Smooth muscle cell (in vitro differentiated cells): ENCODE measurements at regions not wholly inside any gene's neighbourhood (a gene's known extent, or its start where the extent isn't known, plus 50 kb on each side); places are given as distances from the start of the nearest gene placed in this dataset.

Experiments
- DNase-seq: peaks from one replicate; lab custom pipeline; 2025; ENCODE audit not compliant: unreplicated experiment; lab: John Stamatoyannopoulos, UW
- H2AFZ ChIP-seq: fragments of 200-600 bp; sonication (generic); 2 replicates; pipeline ENCODE4 v1.6.0; 2016; ENCODE audit warnings: antibody characterized with exemption, low read depth, mild to moderate bottlenecking
- H3F3A ChIP-seq: fragments of 200-600 bp; sonication (generic); 2 replicates; pipeline ENCODE4 v1.6.0; 2017; ENCODE audit warnings: antibody characterized with exemption, low read depth
- H3K27ac ChIP-seq: fragments of 200-600 bp; sonication (generic); 2 replicates; pipeline ENCODE4 v1.5.1; 2016; ENCODE audit warnings: low read depth, mild to moderate bottlenecking
- H3K27me3 ChIP-seq: fragments of 200-600 bp; sonication (generic); 2 replicates; pipeline ENCODE4 v1.6.1; 2016; ENCODE audit warnings: low read depth, mild to moderate bottlenecking
- H3K36me3 ChIP-seq: fragments of 200-600 bp; sonication (generic); 2 replicates; pipeline ENCODE4 v1.5.1; 2016; ENCODE audit warnings: low read depth
- H3K4me1 ChIP-seq: fragments of 200-600 bp; sonication (generic); 2 replicates; pipeline ENCODE4 v1.5.1; 2016; ENCODE audit warnings: low read depth
- H3K4me2 ChIP-seq: fragments of 200-600 bp; sonication (generic); 2 replicates; pipeline ENCODE4 v1.6.0; 2016; ENCODE audit warnings: mild to moderate bottlenecking
- H3K4me3 ChIP-seq: fragments of 200-600 bp; sonication (generic); 2 replicates; pipeline ENCODE4 v1.5.1; 2016; ENCODE audit warnings: mild to moderate bottlenecking
- H3K79me2 ChIP-seq: fragments of 200-600 bp; sonication (generic); 2 replicates; pipeline ENCODE4 v1.6.0; 2016; ENCODE audit warnings: low read depth, mild to moderate bottlenecking
- H3K9ac ChIP-seq: fragments of 200-600 bp; sonication (generic); 2 replicates; pipeline ENCODE4 v1.6.0; 2016; ENCODE audit warnings: low read depth
- H3K9me3 ChIP-seq: fragments of 200-600 bp; sonication (generic); replicated peaks from 2 replicates; pipeline ENCODE4 v1.5.1; 2016; ENCODE audit warnings: low read depth
- H4K20me1 ChIP-seq: fragments of 200-600 bp; sonication (generic); 2 replicates; pipeline ENCODE4 v1.6.0; 2016; ENCODE audit warnings: low read depth
- WGBS: methylation state at CpG from one replicate; pipeline ENCODE4 v1.1.7; 2016; ENCODE audit warnings: low lambda C conversion rate; 5-methylcytosine and 5-hydroxymethylcytosine counted together
- TF ChIP-seq, protein P1 (sequence below): fragments of 200-600 bp; sonication (generic); IDR thresholded peaks from 2 replicates; pipeline ENCODE4 v1.5.1; 2017; ENCODE audit warnings: borderline replicate concordance, mild to moderate bottlenecking, antibody characterized with exemption; ENCODE audit not compliant: insufficient read depth, poor library complexity, severe bottlenecking

- TF ChIP-seq, protein P1, sequence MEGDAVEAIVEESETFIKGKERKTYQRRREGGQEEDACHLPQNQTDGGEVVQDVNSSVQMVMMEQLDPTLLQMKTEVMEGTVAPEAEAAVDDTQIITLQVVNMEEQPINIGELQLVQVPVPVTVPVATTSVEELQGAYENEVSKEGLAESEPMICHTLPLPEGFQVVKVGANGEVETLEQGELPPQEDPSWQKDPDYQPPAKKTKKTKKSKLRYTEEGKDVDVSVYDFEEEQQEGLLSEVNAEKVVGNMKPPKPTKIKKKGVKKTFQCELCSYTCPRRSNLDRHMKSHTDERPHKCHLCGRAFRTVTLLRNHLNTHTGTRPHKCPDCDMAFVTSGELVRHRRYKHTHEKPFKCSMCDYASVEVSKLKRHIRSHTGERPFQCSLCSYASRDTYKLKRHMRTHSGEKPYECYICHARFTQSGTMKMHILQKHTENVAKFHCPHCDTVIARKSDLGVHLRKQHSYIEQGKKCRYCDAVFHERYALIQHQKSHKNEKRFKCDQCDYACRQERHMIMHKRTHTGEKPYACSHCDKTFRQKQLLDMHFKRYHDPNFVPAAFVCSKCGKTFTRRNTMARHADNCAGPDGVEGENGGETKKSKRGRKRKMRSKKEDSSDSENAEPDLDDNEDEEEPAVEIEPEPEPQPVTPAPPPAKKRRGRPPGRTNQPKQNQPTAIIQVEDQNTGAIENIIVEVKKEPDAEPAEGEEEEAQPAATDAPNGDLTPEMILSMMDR = no peak
- no peak overlapping the region for H3K4me2 ChIP-seq
- WGBS = 60% methylated on average over 1 of the region's 1 CpG
- H3K9ac ChIP-seq = no peak overlapping the region
- H2AFZ ChIP-seq = no peak overlapping the region
- no peaks in the 10 kb centered on the region for H3K79me2 ChIP-seq
- no peak overlapping the region for H3K4me3 ChIP-seq
- no peaks in the 10 kb centered on the region for H3F3A ChIP-seq
- no peaks in the 10 kb centered on the region for H3K9me3 ChIP-seq
- DNase-seq = no peak
- peak overlapping the region; percentile 41 for H3K27ac ChIP-seq
- no peaks in the 10 kb centered on the region for H3K4me1 ChIP-seq
- H4K20me1 ChIP-seq = no peaks in the 10 kb centered on the region
- H3K36me3 ChIP-seq = no peaks in the 10 kb centered on the region
- no peaks in the 10 kb centered on the region for H3K27me3 ChIP-seq
Observed at GRCh38 chr12:58570411-58570810, 349.9 kb downstream of the LRIG3 start.

GRCh38 chr12:58575256-58575655 lies 345.0 kb downstream of the LRIG3 start:
- no peak overlapping the region for H2AFZ ChIP-seq
- no peak overlapping the region for H3K4me3 ChIP-seq
- no peaks in the 10 kb centered on the region for H3K9me3 ChIP-seq
- no peaks in the 10 kb centered on the region for H3K27me3 ChIP-seq
- H3K27ac ChIP-seq = no peak overlapping the region
- no peak overlapping the region for H3K4me2 ChIP-seq
- TF ChIP-seq, protein P1 = no peak
- no peaks in the 10 kb centered on the region for H4K20me1 ChIP-seq
- 73% methylated on average over 5 of the region's 5 CpGs for WGBS
- H3F3A ChIP-seq = no peaks in the 10 kb centered on the region
- H3K79me2 ChIP-seq = no peaks in the 10 kb centered on the region
- no peaks in the 10 kb centered on the region for H3K36me3 ChIP-seq
- no peaks in the 10 kb centered on the region for H3K4me1 ChIP-seq
- H3K9ac ChIP-seq = no peak overlapping the region
- DNase-seq = no peak

DNA sequence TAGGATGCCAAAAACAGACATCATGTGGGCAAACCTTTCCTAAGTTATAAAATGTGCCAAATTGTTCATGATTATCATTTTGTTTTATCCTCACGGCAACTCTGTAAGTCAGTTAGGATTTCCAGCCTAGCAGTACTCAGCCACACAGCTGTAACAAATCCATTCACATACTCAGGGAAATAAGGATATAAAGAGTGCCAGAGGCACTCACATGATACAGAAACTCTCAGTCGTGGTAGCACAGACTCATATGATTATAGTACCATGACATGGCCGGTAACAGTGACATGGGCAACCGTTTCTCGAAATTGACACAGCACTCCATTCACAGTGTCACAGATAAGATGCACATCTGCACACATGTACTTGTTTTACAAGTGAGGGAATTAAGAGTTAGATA lies 344.2 kb downstream of the LRIG3 start:
- H3K27me3 ChIP-seq = no peaks in the 10 kb centered on the region
- no peaks in the 10 kb centered on the region for H3K36me3 ChIP-seq
- H3F3A ChIP-seq = no peaks in the 10 kb centered on the region
- no peak overlapping the region for H3K4me3 ChIP-seq
- no peak overlapping the region for H3K27ac ChIP-seq
- no peak overlapping the region for H2AFZ ChIP-seq
- no peak for DNase-seq
- no peaks in the 10 kb centered on the region for H4K20me1 ChIP-seq
- TF ChIP-seq, protein P1 = no peak
- H3K4me2 ChIP-seq = no peak overlapping the region
- H3K9me3 ChIP-seq = no peaks in the 10 kb centered on the region
- H3K4me1 ChIP-seq = no peaks in the 10 kb centered on the region
- no peaks in the 10 kb centered on the region for H3K79me2 ChIP-seq
- no peak overlapping the region for H3K9ac ChIP-seq
- 91% methylated on average over 5 of the region's 5 CpGs for WGBS

DNA sequence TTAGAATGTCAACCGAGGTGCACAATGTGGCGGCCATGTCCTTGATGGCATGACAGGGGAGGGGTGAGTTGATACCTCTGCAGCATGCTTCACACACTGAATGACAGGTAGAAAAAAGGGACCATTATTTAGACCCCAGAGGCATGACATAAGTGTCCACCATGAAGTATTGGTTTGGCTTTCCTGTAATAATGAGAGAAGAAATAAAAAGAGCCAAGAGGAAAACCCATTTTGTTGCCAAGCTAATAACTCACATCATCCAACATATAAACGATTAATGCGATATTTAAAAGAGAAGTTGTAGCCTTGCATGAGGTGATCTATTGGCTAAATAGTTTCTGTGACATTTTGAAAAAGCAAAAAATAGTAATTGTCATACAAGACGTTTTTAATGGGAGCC lies 343.4 kb downstream of the LRIG3 start:
- 90% methylated on average over 5 of the region's 5 CpGs for WGBS
- no peaks in the 10 kb centered on the region for H3K4me1 ChIP-seq
- no peak for DNase-seq

More for the DNA sequence above, 343.4 kb downstream of the LRIG3 start:
- H3K79me2 ChIP-seq = no peaks in the 10 kb centered on the region
- TF ChIP-seq, protein P1 = no peak
- no peaks in the 10 kb centered on the region for H3K9me3 ChIP-seq
- no peaks in the 10 kb centered on the region for H4K20me1 ChIP-seq
- H3K27ac ChIP-seq = no peak overlapping the region
- no peaks in the 10 kb centered on the region for H3K36me3 ChIP-seq
- H3K4me2 ChIP-seq = no peak overlapping the region
- H3K4me3 ChIP-seq = no peak overlapping the region
- H2AFZ ChIP-seq = no peak overlapping the region
- H3K27me3 ChIP-seq = no peaks in the 10 kb centered on the region
- no peaks in the 10 kb centered on the region for H3F3A ChIP-seq
- no peak overlapping the region for H3K9ac ChIP-seq
